ENCODE measurements at regions not wholly inside any gene's neighbourhood (a gene's known extent, or its start where the extent isn't known, plus 50 kb on each side); places are given as distances from the start of the nearest gene placed in this dataset.
A peak's percentile ranks its signal among the peaks of the same experiment; 100 is the strongest.

- peak; percentile 11 for DNase-seq
Observed at GRCh38 chr3:139774560-139775302, 97.0 kb upstream of the NMNAT3 start.

DNA sequence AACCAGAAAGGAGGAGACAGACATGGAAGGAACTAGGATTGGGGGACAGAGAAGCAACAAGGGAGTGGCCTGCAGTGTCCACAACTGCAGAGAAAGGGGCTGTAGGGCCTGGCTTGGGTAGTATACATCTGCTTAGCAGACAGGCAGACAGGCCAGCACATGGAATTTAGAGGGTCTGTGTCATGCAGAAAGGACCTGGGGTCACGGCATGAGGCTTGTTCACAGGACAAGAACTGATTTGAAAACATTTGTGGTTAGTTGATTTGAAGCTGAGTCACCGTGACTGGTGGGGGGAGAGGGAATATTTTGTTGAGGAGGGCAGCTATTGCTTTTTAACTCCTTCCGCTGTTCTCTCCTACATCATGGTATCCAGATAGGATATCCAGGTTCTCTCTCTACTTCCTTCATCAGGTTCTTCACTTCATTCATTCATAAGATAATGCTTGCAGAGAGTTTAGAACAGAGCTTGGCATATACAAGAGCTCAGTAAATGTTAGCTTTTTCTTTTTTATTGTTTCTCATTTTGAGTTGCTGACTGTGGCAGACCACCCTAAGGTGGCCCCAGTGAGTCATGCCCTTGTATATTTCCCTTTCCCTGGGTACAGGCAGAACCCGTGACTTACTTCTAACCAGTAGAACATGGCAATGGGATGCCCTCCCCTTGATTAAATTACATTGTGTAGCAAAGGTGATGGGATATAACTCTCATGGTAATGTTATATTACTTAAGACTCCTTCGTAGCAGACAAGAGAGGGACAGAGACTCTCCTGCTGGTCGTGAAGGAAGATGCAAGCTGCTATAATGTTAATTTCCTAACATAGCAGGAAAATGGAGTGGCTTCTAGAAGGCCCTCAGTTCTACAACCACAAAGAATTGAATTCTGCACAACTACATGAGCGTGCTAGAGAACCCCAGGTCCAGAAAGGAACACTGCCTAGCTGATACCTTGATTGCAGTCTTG lies 95.0 kb upstream of the NMNAT3 start:
- DNase-seq = peak; percentile 77

GRCh38 chr3:139771331-139771730 lies 93.6 kb upstream of the NMNAT3 start:
- DNase-seq = no peak

GRCh38 chr3:139770577-139770976 lies 92.8 kb upstream of the NMNAT3 start:
- DNase-seq = no peak

- no peak for DNase-seq
Observed at GRCh38 chr3:139769796-139770195, 92.0 kb upstream of the NMNAT3 start.

- DNase-seq = peak; percentile 61
Observed at GRCh38 chr3:139764936-139765335, 87.2 kb upstream of the NMNAT3 start.

GRCh38 chr3:139764069-139764905 lies 86.5 kb upstream of the NMNAT3 start:
- no peak for DNase-seq

DNA sequence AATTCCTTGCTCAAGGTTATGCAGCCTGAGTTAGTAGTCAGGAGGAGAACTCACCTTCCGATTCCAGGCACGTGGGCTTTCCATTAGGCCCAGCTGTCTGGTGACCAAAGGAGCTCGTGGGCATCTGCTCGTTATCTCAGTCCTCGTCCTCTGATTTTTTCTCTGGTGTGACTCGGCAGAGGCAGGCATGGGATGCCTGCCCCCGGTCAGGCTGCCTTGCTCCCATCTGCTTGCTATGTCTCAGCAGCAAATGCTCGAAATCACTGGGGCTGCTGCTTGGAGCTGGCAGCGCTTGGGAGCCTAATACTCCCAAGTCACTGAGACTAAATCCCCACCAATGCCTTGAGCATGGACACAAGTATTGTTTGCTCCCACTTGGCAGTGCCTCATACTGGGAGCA lies 84.5 kb upstream of the NMNAT3 start:
- DNase-seq = no peak

DNA sequence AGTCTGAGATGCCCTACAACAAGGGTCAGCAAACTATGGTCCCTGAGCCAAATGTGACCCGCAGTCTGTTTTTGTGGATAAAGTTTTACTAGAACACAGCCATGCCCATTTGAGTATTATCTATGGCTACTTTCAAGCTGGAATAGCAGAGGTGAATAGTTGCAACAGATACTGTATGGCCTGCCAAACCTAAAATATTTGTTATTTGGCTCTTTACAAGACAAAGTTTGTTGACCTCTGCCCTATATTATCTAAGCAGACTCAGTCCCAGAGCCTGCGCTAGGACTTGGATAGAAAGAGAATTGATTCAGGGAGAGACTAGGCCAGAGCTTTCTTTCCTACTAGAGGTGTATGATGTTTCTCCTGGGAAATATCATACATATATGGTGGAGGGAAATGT lies 81.7 kb upstream of the NMNAT3 start:
- DNase-seq = no peak

GRCh38 chr3:139758654-139759291 lies 81.0 kb upstream of the NMNAT3 start:
- peak; percentile 10 for DNase-seq

- no peak for DNase-seq
Observed at GRCh38 chr3:139757448-139758030, 79.8 kb upstream of the NMNAT3 start.

DNA sequence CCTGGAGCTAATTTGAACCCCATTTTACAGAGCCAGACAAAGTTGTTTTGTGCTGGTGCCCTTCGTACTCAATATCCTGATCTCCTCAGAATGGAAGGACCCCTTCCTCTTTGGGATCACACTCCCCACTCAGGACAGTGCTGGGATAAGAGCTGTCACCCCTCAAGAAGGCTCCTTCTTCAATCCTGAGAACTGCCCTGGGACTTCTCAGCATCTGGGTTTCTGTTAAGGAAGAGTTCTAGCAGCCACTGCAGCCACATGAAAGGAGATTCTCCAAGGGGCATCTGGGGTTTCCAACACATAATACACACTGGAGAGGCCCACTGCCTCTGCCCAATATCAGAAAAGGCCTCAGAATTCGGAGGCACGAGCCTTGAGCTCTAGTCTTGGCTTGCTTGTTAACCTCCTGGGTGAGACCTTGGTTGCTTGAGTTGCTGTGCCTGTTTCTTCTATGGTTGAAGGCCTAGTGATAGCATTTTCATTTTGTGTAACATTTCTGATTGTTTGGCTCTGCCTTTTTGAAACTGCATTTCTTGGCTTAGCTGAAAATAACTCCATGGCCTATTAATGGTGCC lies 78.8 kb upstream of the NMNAT3 start:
- no peak for DNase-seq

GRCh38 chr3:139755551-139755950 lies 77.8 kb upstream of the NMNAT3 start:
- no peak for DNase-seq

- DNase-seq = no peak
Observed at GRCh38 chr3:139751789-139752188, 74.0 kb upstream of the NMNAT3 start.

GRCh38 chr3:139746481-139746880 lies 68.7 kb upstream of the NMNAT3 start:
- DNase-seq = no peak

GRCh38 chr3:139745831-139746230 lies 68.1 kb upstream of the NMNAT3 start:
- DNase-seq = peak; percentile 4

DNA sequence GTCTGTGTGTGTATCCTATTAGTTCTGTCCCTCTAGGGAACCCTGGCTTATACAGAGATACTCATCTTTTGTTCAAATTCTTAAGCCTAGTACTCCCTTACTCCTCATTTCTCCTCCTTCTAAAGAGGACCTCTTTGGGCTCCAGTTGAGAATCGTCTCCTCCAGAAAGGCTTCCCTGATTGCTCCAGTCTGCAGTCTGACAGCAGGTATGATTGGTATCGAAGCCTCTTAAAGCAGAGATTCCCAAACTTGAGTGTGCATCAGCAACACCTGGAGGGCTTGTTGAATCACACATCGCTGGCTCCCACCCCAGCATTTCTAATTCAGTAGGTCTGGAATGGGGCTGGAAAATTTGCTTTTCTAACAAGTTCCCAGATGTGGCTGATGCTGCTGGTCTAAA lies 60.9 kb upstream of the NMNAT3 start:
- DNase-seq = no peak

DNA sequence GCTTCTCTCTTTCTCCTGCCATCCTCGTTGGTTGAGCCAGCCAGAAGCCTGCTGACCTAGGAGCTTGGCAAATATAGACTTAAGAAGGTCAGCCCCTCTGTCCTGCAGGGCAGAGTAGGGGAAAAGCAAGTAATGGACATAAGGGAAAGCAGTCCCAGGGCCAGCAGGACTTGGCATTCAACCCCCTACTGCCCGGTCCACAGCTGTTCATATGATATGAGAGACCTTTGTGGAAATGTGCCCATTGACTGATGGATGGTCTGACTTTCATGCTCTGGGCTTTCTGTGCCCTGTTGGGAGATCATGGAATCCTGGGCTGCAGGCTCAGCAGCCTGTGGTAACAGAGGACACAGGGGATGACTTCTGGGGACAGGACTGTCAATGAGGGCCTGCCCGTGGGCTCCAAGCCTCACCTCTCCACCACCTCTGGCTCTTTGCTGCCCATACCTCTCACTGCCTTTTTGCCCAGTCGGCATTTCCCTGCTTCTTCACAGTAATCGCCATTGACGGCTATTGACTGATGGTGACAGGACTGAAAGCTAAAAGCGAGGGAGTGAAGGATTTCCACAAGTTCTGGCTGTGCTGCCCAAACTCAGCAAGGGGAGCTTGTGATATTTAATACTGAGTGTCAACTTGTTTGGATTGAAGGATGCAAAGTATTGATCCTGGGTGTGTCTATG lies 60.0 kb upstream of the NMNAT3 start:
- no peak for DNase-seq

- DNase-seq = no peak
Observed at GRCh38 chr3:139735191-139735590, 57.4 kb upstream of the NMNAT3 start.

- DNase-seq = no peak
Observed at GRCh38 chr3:139732729-139733128, 55.0 kb upstream of the NMNAT3 start.

- DNase-seq = no peak
Observed at GRCh38 chr3:139729300-139729699, 51.5 kb upstream of the NMNAT3 start.
